ENCODE measurements at regions not wholly inside any gene's neighbourhood (a gene's known extent, or its start where the extent isn't known, plus 50 kb on each side); places are given as distances from the start of the nearest gene placed in this dataset.

DNA sequence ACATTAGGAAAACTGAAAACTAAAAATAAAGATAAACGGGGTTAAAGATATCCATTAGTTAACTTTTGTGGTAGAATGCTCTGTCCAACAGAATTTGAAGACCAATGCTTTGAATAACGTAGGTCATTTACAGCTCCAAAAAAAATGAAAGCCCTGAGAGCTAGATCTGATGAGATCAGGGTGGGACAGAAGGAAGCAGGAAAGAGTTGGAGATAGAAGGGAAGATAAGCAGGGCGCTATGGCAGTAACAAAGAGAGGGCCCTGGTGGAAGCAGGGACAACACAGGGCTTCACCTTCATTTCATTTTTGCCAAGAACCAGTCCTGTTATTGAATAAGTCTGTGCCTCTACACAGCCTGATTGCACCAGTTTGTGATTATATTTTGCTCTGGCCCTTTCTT lies 51.0 kb upstream of the RGS8 start:
- Mint-ChIP-seq H3K9me3 (no peaks in the 10 kb centered on the region), H3K27me3 (peaks cover 3% of the 10 kb centered on the region), H3K4me1 (ENCODE audit: low read depth) (no peaks in the 10 kb centered on the region), H3K4me3 (no peak overlapping the region), H3K36me3 (ENCODE audit: low read depth) (no peaks in the 10 kb centered on the region), H3K27ac (no peak overlapping the region)
- H3K4me3 ChIP-seq (ENCODE audit: low read length), result no peak overlapping the region
- ATAC-seq (ENCODE audit: poor library complexity), result no peak
- no peaks in the 10 kb centered on the region for H3K4me1 ChIP-seq (ENCODE audit: insufficient read depth, low read length)
- ChIA-PET CTCF (no interaction called here), POLR2A (no interaction called here)
- H3K9me3 ChIP-seq (ENCODE audit: control insufficient read depth in 1 of 2, insufficient read depth in 1 of 2, low read length in 2 of 2), result no peaks in the 10 kb centered on the region
- H3K27ac ChIP-seq (ENCODE audit: low read depth in 1 of 2, low read length in 2 of 2), result no peak overlapping the region
- intact Hi-C loops (cut with DNase I, micrococcal nuclease), result no loop called here
- DNase-seq, result no peak
- H3K36me3 ChIP-seq (ENCODE audit: insufficient read depth, low read length), result no peaks in the 10 kb centered on the region
- H3K27me3 ChIP-seq (ENCODE audit: control insufficient read depth in 1 of 2, insufficient read depth in 2 of 2, low read length in 2 of 2), result no peaks in the 10 kb centered on the region
- TF ChIP-seq, protein P1, sequence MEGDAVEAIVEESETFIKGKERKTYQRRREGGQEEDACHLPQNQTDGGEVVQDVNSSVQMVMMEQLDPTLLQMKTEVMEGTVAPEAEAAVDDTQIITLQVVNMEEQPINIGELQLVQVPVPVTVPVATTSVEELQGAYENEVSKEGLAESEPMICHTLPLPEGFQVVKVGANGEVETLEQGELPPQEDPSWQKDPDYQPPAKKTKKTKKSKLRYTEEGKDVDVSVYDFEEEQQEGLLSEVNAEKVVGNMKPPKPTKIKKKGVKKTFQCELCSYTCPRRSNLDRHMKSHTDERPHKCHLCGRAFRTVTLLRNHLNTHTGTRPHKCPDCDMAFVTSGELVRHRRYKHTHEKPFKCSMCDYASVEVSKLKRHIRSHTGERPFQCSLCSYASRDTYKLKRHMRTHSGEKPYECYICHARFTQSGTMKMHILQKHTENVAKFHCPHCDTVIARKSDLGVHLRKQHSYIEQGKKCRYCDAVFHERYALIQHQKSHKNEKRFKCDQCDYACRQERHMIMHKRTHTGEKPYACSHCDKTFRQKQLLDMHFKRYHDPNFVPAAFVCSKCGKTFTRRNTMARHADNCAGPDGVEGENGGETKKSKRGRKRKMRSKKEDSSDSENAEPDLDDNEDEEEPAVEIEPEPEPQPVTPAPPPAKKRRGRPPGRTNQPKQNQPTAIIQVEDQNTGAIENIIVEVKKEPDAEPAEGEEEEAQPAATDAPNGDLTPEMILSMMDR (IDR thresholded peaks at IDR 0.05), result no peak

DNA sequence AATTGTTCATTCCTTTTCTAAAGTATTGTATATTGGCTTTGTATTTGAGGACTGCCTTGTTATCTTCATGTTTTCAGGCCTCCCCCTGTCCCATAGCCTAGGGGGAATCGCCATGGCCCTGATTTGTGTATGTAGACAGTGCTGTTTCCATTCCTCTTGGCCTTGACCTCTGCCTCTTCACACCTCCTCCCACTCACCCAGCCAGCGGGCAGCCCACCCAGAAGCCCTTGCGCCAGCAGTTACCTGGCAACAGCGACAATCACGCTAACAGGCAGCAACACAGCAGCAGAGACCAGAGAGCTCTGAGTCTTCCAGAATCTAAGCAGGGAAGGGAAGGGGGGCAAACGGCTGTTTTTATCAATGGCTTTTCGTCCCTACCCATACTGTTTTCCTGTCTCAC lies 50.0 kb upstream of the NPL start:
- no peaks in the 10 kb centered on the region for H3K36me3 Mint-ChIP-seq (ENCODE audit: low read depth)
- intact Hi-C loops (cut with DNase I, micrococcal nuclease), result no loop called here
- H3K27me3 Mint-ChIP-seq, result peaks cover 4% of the 10 kb centered on the region
- POLR2A ChIA-PET, result no interaction called here
- Histone ChIP-seq H3K4me1 (ENCODE audit: insufficient read depth, low read length) (no peaks in the 10 kb centered on the region), H3K36me3 (ENCODE audit: insufficient read depth, low read length) (no peaks in the 10 kb centered on the region), H3K27me3 (ENCODE audit: control insufficient read depth in 1 of 2, insufficient read depth in 2 of 2, low read length in 2 of 2) (no peaks in the 10 kb centered on the region), H3K9me3 (ENCODE audit: control insufficient read depth in 1 of 2, insufficient read depth in 1 of 2, low read length in 2 of 2) (peaks cover 0 to 3% of the 10 kb centered on the region in 2 experiments), H3K27ac (ENCODE audit: low read depth in 1 of 2, low read length in 2 of 2) (no peak overlapping the region), H3K4me3 (ENCODE audit: low read length) (no peak overlapping the region)
- TF ChIP-seq, protein P1 (IDR thresholded peaks at IDR 0.05), result no peak
- no peak for DNase-seq
- CTCF ChIA-PET, result interaction anchor here (0.6 kb wide), 1 partner anchor 9 kb away, joined by 3 read pairs; no protein-coding TSS in a partner anchor
- no peak overlapping the region for H3K4me3 Mint-ChIP-seq
- H3K9me3 Mint-ChIP-seq, result no peaks in the 10 kb centered on the region
- no peak overlapping the region for H3K27ac Mint-ChIP-seq
- no peaks in the 10 kb centered on the region for H3K4me1 Mint-ChIP-seq (ENCODE audit: low read depth)
- ATAC-seq (ENCODE audit: poor library complexity), result no peak
